ENCODE measurements at regions not wholly inside any gene's neighbourhood (a gene's known extent, or its start where the extent isn't known, plus 50 kb on each side); places are given as distances from the start of the nearest gene placed in this dataset.

GRCh38 chr22:27008454-27008853, 351.1 kb downstream of the MIAT start:
- no peak for DNase-seq (ENCODE audit: low read depth)

GRCh38 chr22:27011133-27011532, 353.7 kb downstream of the MIAT start:
- DNase-seq (ENCODE audit: low read depth) = no peak

GRCh38 chr22:27011717-27012116, 354.3 kb downstream of the MIAT start:
- no peak for DNase-seq (ENCODE audit: low read depth)

- no peak for DNase-seq (ENCODE audit: low read depth)
Observed at GRCh38 chr22:27019827-27020226, 362.4 kb downstream of the MIAT start.

- no peak for DNase-seq (ENCODE audit: low read depth)
Observed at GRCh38 chr22:27022274-27022895, 365.0 kb downstream of the MIAT start.

- DNase-seq (ENCODE audit: low read depth) = no peak
Observed at GRCh38 chr22:27022896-27023361, 365.5 kb downstream of the MIAT start.

- DNase-seq (ENCODE audit: low read depth) = no peak
Observed at GRCh38 chr22:27023591-27023990, 366.2 kb downstream of the MIAT start.

- no peak for DNase-seq (ENCODE audit: low read depth)
Observed at GRCh38 chr22:27024982-27025381, 367.6 kb downstream of the MIAT start.

- DNase-seq (ENCODE audit: low read depth) = no peak
Observed at GRCh38 chr22:27028093-27028492, 370.7 kb downstream of the MIAT start.

GRCh38 chr22:27029584-27030130, 372.3 kb downstream of the MIAT start:
- no peak for DNase-seq (ENCODE audit: low read depth)

- no peak for DNase-seq (ENCODE audit: low read depth)
Observed at GRCh38 chr22:27032091-27032761, 374.8 kb downstream of the MIAT start.

GRCh38 chr22:27041745-27042310, 384.4 kb downstream of the MIAT start:
- no peak for DNase-seq (ENCODE audit: low read depth)

- DNase-seq (ENCODE audit: low read depth) = no peak
Observed at GRCh38 chr22:27043262-27043661, 385.9 kb downstream of the MIAT start.

GRCh38 chr22:27045103-27045947, 387.9 kb downstream of the MIAT start:
- no peak for DNase-seq (ENCODE audit: low read depth)

- DNase-seq (ENCODE audit: low read depth) = no peak
Observed at GRCh38 chr22:27046086-27046485, 388.7 kb downstream of the MIAT start.

- DNase-seq (ENCODE audit: low read depth) = no peak
Observed at GRCh38 chr22:27046603-27047002, 389.2 kb downstream of the MIAT start.

GRCh38 chr22:27050771-27051170, 393.4 kb downstream of the MIAT start:
- DNase-seq (ENCODE audit: low read depth) = no peak

- DNase-seq (ENCODE audit: low read depth) = no peak
Observed at GRCh38 chr22:27051407-27051806, 394.0 kb downstream of the MIAT start.

- DNase-seq (ENCODE audit: low read depth) = no peak
Observed at GRCh38 chr22:27057717-27058116, 400.3 kb downstream of the MIAT start.

GRCh38 chr22:27060190-27060589, 402.8 kb downstream of the MIAT start:
- no peak for DNase-seq (ENCODE audit: low read depth)

GRCh38 chr22:27062910-27063309, 405.5 kb downstream of the MIAT start:
- DNase-seq (ENCODE audit: low read depth) = no peak

- no peak for DNase-seq (ENCODE audit: low read depth)
Observed at GRCh38 chr22:27063406-27063805, 406.0 kb downstream of the MIAT start.
